Nephron (organoid): ENCODE measurements at regions not wholly inside any gene's neighbourhood (a gene's known extent, or its start where the extent isn't known, plus 50 kb on each side); places are given as distances from the start of the nearest gene placed in this dataset.
"Not testable (repeated sequence)": the region's sequence is repeated elsewhere in the genome, so short reads cannot be mapped to it uniquely, and the experiment has no call there.

Source experiments
- H3K27ac Mint-ChIP-seq, 3 experiments: 2 replicates each; pipeline ENCODE4 v1.8.0; 2020; ENCODE audit warnings: mixed read lengths in 3 of 3, mild to moderate bottlenecking in 2 of 3, moderate library complexity in 1 of 3
- H3K27me3 Mint-ChIP-seq: 2 replicates; pipeline ENCODE4 v1.8.0; 2021; ENCODE audit warnings: low read depth, mild to moderate bottlenecking, moderate library complexity, mixed read lengths
- H3K36me3 Mint-ChIP-seq: 2 replicates; pipeline ENCODE4 v1.8.0; 2020; ENCODE audit warnings: low read depth, mixed read lengths
- H3K4me1 Mint-ChIP-seq: 2 replicates; pipeline ENCODE4 v1.8.0; 2020; ENCODE audit warnings: mixed read lengths
- H3K4me3 Mint-ChIP-seq, 3 experiments: 2 replicates each; pipeline ENCODE4 v1.8.0; 2020; ENCODE audit warnings: mild to moderate bottlenecking in 3 of 3, mixed read lengths in 3 of 3, moderate library complexity in 2 of 3
- H3K9me3 Mint-ChIP-seq: 2 replicates; pipeline ENCODE4 v1.8.0; 2020; ENCODE audit warnings: mixed read lengths
- TF ChIP-seq, protein P1 (sequence below), 3 experiments: fragments of 200-600 bp; sonication (generic); IDR thresholded peaks; one replicate each; pipeline ENCODE4 v1.5.0; 2021; ENCODE audit warnings: antibody characterized with exemption in 3 of 3; ENCODE audit not compliant: unreplicated experiment in 3 of 3

DNA sequence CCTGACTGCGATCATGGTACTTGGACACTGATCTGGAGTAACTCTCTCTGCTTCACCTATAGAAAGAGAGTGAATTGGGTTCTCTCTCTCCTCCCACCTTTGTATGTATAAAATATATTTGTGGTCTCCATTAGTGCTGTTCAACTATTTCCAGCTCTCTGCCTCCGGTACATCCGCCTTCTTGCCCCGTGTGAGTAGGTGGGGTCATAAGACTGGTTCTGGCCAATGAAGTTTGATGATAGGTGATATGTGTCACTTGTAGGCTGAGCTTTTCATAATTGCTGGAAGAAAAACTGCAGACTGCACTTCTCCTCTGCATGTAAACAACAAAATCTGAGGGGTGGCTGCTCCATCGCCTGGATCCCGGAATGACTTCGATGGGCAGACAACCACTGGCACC is 210.4 kb downstream of the EXOC5 start:
- Mint-ChIP-seq H3K27ac (no peak overlapping the region), H3K4me1 (peaks cover 9% of the 10 kb centered on the region), H3K36me3 (no peaks in the 10 kb centered on the region), H3K9me3 (no peaks in the 10 kb centered on the region), H3K4me3 (no peak overlapping the region), H3K27me3 (peaks cover 12% of the 10 kb centered on the region)
- TF ChIP-seq, protein P1, sequence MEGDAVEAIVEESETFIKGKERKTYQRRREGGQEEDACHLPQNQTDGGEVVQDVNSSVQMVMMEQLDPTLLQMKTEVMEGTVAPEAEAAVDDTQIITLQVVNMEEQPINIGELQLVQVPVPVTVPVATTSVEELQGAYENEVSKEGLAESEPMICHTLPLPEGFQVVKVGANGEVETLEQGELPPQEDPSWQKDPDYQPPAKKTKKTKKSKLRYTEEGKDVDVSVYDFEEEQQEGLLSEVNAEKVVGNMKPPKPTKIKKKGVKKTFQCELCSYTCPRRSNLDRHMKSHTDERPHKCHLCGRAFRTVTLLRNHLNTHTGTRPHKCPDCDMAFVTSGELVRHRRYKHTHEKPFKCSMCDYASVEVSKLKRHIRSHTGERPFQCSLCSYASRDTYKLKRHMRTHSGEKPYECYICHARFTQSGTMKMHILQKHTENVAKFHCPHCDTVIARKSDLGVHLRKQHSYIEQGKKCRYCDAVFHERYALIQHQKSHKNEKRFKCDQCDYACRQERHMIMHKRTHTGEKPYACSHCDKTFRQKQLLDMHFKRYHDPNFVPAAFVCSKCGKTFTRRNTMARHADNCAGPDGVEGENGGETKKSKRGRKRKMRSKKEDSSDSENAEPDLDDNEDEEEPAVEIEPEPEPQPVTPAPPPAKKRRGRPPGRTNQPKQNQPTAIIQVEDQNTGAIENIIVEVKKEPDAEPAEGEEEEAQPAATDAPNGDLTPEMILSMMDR (IDR thresholded peaks at IDR 0.05; ENCODE audit: unreplicated experiment in 3 of 3) = no peak

DNA sequence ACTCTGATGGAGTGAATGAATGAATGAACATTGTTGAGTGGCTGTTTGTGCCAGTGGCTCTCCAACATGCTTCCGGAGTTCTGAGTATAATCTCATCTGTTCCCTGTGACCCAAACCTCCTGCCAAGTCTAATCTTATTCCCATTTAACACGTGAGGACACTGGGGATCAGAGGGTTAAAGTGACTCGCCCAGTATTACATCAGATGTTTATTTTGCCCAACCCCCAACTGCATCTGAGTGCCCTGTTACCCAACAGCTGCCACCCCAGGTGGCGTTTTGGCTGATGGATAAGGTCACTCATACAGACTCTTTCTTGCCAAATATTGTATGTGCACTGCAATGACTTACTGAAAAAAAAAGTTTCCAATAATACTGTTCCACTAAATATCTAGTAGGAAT is 210.9 kb downstream of the EXOC5 start:
- no peaks in the 10 kb centered on the region for H3K36me3 Mint-ChIP-seq
- H3K27me3 Mint-ChIP-seq = peaks cover 8% of the 10 kb centered on the region
- peaks cover 9% of the 10 kb centered on the region for H3K4me1 Mint-ChIP-seq
- no peak overlapping the region for H3K4me3 Mint-ChIP-seq
- H3K27ac Mint-ChIP-seq = no peak overlapping the region
- TF ChIP-seq, protein P1 (IDR thresholded peaks at IDR 0.05; ENCODE audit: unreplicated experiment in 3 of 3) = no peak
- no peaks in the 10 kb centered on the region for H3K9me3 Mint-ChIP-seq

DNA sequence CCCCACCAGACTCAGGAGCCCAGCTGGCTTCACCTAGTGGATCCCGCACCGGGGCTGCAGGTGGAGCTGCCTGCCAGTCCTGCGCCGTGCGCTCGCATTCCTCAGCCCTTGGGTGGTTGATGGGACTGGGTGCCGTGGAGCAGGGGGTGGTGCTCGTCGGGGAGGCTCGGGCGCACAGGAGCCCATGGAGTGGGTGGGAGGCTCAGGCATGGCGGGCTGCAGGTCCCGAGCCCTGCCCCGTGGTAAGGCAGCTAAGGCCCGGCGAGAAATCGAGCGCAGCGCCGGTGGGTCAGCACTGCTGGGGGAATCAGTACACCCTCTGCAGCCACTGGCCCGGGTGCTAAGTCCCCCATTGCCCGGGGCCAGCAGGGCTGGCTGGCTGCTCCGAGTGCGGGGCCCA is 212.2 kb downstream of the EXOC5 start:
- H3K27ac Mint-ChIP-seq, H3K9me3 Mint-ChIP-seq, H3K4me3 Mint-ChIP-seq, H3K4me1 Mint-ChIP-seq, H3K36me3 Mint-ChIP-seq, H3K27me3 Mint-ChIP-seq: not testable (repeated sequence)

DNA sequence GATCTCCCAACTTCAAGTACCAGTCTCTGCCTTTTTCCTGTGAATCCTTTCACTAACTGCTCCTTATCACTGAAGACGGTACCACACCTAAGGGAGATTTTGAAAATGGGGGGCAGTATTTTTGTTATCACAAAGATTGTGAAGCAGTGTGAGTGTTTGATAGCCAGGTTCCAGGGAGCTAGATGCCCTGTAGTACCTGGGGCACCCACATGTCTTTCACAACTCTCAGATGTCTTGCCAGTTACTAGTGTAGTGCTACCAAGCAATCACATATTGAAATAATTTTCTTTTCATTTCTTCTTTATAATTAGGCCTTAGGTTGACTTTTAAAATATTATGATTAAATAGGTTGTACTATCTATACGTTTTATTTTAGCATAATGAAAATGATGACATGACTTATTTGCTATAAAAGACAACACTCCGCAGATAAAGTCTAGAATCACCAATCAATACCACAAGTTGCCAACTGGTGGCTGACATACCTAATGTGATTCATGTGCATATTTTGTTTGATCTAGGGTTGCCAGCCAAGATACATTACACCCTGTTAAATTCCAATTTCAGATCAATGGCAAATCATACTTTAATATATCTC is 215.9 kb downstream of the EXOC5 start:
- H3K27ac Mint-ChIP-seq = no peak overlapping the region
- H3K4me3 Mint-ChIP-seq = no peak overlapping the region
- no peaks in the 10 kb centered on the region for H3K36me3 Mint-ChIP-seq
- peaks cover 4% of the 10 kb centered on the region for H3K27me3 Mint-ChIP-seq
- TF ChIP-seq, protein P1 (IDR thresholded peaks at IDR 0.05; ENCODE audit: unreplicated experiment in 3 of 3) = no peak
- H3K4me1 Mint-ChIP-seq = peaks cover 2% of the 10 kb centered on the region
- no peaks in the 10 kb centered on the region for H3K9me3 Mint-ChIP-seq

DNA sequence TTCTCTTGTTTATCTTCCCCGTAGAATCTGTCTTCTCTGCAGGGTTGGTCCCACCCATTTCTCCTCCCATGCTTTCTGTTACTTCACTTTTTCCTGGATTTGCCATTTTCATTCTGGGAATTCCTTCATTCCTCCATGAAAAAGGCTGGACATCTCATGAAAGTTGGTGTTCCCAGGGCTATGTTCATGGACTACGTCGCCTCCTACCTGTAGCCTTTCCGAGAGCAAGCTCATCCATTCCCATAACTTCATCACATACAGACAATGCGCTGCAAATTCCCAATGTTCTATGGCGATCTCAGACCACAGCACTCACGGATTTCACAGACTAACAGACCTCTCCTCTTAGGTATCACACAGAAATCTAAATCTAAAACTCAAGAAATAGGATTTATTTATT is 217.1 kb downstream of the EXOC5 start:
- Mint-ChIP-seq H3K27me3 (peaks cover 4% of the 10 kb centered on the region), H3K27ac (no peak overlapping the region), H3K4me1 (no peaks in the 10 kb centered on the region), H3K36me3 (no peaks in the 10 kb centered on the region), H3K9me3 (no peaks in the 10 kb centered on the region), H3K4me3 (no peak overlapping the region)
- TF ChIP-seq, protein P1 (IDR thresholded peaks at IDR 0.05; ENCODE audit: unreplicated experiment in 3 of 3) = no peak

DNA sequence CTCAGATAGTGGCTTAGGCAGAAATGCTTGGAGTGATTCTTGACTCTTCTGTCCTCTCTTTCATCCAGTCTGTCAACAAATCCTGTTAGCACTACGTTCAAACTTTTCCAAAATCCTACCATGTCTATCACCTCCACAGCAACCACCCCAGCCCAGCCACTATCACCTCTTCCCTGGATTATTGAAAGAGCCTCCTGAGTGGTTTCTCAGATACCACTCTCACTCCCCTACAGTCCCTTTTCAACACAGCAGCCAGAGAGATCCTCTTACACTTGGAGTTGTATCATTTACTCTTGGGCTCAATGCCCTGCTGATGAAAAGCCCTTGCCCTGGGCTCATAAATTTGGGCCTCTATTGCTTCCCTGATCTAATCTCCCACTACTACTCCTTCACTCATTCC is 218.9 kb downstream of the EXOC5 start:
- Mint-ChIP-seq H3K4me1 (no peaks in the 10 kb centered on the region), H3K9me3 (no peaks in the 10 kb centered on the region), H3K4me3 (no peak overlapping the region), H3K27me3 (peaks cover 4% of the 10 kb centered on the region), H3K27ac (no peak overlapping the region), H3K36me3 (no peaks in the 10 kb centered on the region)
- TF ChIP-seq, protein P1 (IDR thresholded peaks at IDR 0.05; ENCODE audit: unreplicated experiment in 3 of 3) = no peak
